ENCODE measurements at regions not wholly inside any gene's neighbourhood (a gene's known extent, or its start where the extent isn't known, plus 50 kb on each side); places are given as distances from the start of the nearest gene placed in this dataset.
"Not testable (repeated sequence)": the region's sequence is repeated elsewhere in the genome, so short reads cannot be mapped to it uniquely, and the experiment has no call there.

- WGBS, 5 donors, result 33 to 85% (median 69%) methylated on average over 1 of the region's 1 CpG
- H3K4me1 ChIP-seq, result peaks cover 0 to 14% (median 6%) of the 10 kb centered on the region in 6 donors
- no peaks in the 10 kb centered on the region for H3K36me3 ChIP-seq
- intact Hi-C loops (cut with DNase I; ENCODE audit: low total_unique reads), result no loop called here
- H3K27me3 ChIP-seq (replicated peaks in 1 of 7), result peaks cover 0 to 42% (median 0%) of the 10 kb centered on the region in 7 donors
- DNase-seq, result no peak
- no peaks in the 10 kb centered on the region for H3K9me3 ChIP-seq
- H3K4me3 ChIP-seq, result no peak overlapping the region
- TF ChIP-seq POLR2AphosphoS5 (IDR thresholded peaks at IDR 0.05) (no peak), POLR2A (IDR thresholded peaks at IDR 0.05) (no peak)
- TF ChIP-seq, protein P1, sequence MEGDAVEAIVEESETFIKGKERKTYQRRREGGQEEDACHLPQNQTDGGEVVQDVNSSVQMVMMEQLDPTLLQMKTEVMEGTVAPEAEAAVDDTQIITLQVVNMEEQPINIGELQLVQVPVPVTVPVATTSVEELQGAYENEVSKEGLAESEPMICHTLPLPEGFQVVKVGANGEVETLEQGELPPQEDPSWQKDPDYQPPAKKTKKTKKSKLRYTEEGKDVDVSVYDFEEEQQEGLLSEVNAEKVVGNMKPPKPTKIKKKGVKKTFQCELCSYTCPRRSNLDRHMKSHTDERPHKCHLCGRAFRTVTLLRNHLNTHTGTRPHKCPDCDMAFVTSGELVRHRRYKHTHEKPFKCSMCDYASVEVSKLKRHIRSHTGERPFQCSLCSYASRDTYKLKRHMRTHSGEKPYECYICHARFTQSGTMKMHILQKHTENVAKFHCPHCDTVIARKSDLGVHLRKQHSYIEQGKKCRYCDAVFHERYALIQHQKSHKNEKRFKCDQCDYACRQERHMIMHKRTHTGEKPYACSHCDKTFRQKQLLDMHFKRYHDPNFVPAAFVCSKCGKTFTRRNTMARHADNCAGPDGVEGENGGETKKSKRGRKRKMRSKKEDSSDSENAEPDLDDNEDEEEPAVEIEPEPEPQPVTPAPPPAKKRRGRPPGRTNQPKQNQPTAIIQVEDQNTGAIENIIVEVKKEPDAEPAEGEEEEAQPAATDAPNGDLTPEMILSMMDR (IDR thresholded peaks at IDR 0.05 in 8 of 11, conservative IDR thresholded peaks at IDR 0.05 in 3 of 11), result no peak
- H3K27ac ChIP-seq, result no peak overlapping the region
These were observed 108.5 kb upstream of the ANKRD30BL start for GRCh38 chr2:132270255-132270654.

GRCh38 chr2:132270981-132271546 is 109.3 kb upstream of the ANKRD30BL start:
- Histone ChIP-seq H3K27me3 (replicated peaks in 1 of 7) (peaks cover 0 to 34% (median 0%) of the 10 kb centered on the region in 7 donors), H3K4me1 (peaks cover 0 to 14% (median 6%) of the 10 kb centered on the region in 6 donors), H3K9me3 (no peaks in the 10 kb centered on the region), H3K4me3 (no peak overlapping the region), H3K36me3 (no peaks in the 10 kb centered on the region), H3K27ac (no peak overlapping the region)
- no peak for DNase-seq
- intact Hi-C loops (cut with DNase I; ENCODE audit: low total_unique reads), result no loop called here
- TF ChIP-seq, protein P1 (IDR thresholded peaks at IDR 0.05 in 8 of 11, conservative IDR thresholded peaks at IDR 0.05 in 3 of 11), result no peak
- TF ChIP-seq POLR2A (IDR thresholded peaks at IDR 0.05) (no peak), POLR2AphosphoS5 (IDR thresholded peaks at IDR 0.05) (no peak)

GRCh38 chr2:132271794-132272193 is 110.0 kb upstream of the ANKRD30BL start:
- intact Hi-C loops (cut with DNase I; ENCODE audit: low total_unique reads); H3K36me3 ChIP-seq; DNase-seq; H3K9me3 ChIP-seq; H3K27ac ChIP-seq; H3K4me3 ChIP-seq: not testable (repeated sequence)
- H3K4me1 ChIP-seq, result peaks cover 0 to 14% (median 6%) of the 10 kb centered on the region in 6 donors
- WGBS, 5 donors, result 86 to 93% (median 88%) methylated on average over 11 of the region's 11 CpGs
- H3K27me3 ChIP-seq (replicated peaks in 1 of 7), result peaks cover 0 to 27% (median 0%) of the 10 kb centered on the region in 7 donors

GRCh38 chr2:132272713-132273112 is 111.0 kb upstream of the ANKRD30BL start:
- WGBS, 5 donors, result 89 to 92% (median 90%) methylated on average over 14 of the region's 14 CpGs

DNA sequence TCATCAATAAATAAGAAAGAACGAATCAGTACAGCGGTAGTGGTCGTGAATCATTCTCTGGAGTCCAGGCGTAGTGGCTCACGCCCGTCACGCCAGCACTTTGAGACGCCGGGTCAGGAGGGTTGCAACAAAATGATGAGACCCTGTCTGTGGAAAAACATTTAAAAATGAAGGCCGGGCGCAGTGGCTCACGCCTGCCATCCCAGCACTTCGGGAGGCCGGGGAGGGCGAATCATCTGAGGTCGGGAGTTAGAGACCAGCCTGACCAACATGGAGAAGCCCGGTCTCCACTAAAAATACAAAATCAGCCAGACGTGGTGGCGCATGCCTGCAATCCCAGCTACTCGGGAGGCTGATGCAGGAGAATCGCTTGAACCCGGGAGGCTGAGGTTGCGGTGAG is 111.8 kb upstream of the ANKRD30BL start:
- DNase-seq; H3K4me3 ChIP-seq; H3K36me3 ChIP-seq; H3K4me1 ChIP-seq; H3K27me3 ChIP-seq (replicated peaks in 1 of 7); intact Hi-C loops (cut with DNase I; ENCODE audit: low total_unique reads); H3K27ac ChIP-seq; H3K9me3 ChIP-seq: not testable (repeated sequence)
- WGBS, 5 donors, result 94 to 96% (median 95%) methylated on average over 23 of the region's 23 CpGs

More at GRCh38 chr2:132272713-132273112, 111.0 kb upstream of the ANKRD30BL start:
- TF ChIP-seq, protein P1 (IDR thresholded peaks at IDR 0.05 in 8 of 11, conservative IDR thresholded peaks at IDR 0.05 in 3 of 11), result no peak
- TF ChIP-seq POLR2A (IDR thresholded peaks at IDR 0.05), result no peak
- TF ChIP-seq POLR2AphosphoS5 (IDR thresholded peaks at IDR 0.05), result no peak
- Histone ChIP-seq H3K4me1 (peaks cover 0 to 8% (median 4%) of the 10 kb centered on the region in 6 donors), H3K9me3 (no peaks in the 10 kb centered on the region), H3K4me3 (no peak overlapping the region), H3K36me3 (no peaks in the 10 kb centered on the region), H3K27ac (no peak overlapping the region), H3K27me3 (replicated peaks in 1 of 7) (peaks cover 0 to 18% (median 0%) of the 10 kb centered on the region in 7 donors)
- no peak for DNase-seq
- intact Hi-C loops (cut with DNase I; ENCODE audit: low total_unique reads), result no loop called here

Data from spleen (tissue), 11 donors.